ENCODE measurements at regions not wholly inside any gene's neighbourhood (a gene's known extent, or its start where the extent isn't known, plus 50 kb on each side); places are given as distances from the start of the nearest gene placed in this dataset.
A peak's percentile ranks its signal among the peaks of the same experiment; 100 is the strongest.

DNA sequence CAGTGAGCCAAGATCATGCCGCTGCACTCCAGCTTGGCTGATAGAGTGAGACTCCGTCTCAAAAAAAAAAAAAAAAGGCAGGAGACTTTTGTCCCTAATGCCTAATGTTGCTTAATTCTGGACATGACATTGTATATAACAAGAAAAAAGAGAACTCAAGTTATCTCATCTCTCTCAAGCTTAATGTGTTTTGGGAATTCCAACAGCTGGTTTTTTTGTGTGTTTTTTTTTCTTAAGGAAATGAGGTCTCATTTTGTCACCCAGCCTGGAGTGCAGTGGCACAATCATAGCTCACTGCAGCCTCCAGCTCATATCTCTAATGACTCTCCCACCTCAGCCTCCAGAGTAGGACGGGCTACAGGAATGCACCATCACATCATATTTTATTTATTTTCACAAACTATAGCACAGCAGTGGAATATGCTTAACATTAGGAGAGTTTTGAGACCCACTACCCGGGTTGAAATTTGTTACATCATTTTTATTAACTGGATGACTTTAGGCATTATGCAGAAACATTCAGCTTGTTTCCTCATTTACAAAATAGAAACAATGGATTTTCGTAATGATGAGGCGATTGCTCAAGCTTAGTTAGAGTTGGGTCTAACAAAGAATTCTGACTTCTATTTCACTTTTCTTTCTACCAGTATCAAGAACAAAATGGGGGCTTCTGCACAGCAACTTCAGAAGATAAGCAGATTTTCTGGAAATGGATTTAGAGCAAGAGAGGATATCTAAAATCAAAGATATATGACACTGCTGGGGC, 104.1 kb upstream of the BTN3A2 start:
- DNase-seq, result no peak
- TF ChIP-seq, protein P1, sequence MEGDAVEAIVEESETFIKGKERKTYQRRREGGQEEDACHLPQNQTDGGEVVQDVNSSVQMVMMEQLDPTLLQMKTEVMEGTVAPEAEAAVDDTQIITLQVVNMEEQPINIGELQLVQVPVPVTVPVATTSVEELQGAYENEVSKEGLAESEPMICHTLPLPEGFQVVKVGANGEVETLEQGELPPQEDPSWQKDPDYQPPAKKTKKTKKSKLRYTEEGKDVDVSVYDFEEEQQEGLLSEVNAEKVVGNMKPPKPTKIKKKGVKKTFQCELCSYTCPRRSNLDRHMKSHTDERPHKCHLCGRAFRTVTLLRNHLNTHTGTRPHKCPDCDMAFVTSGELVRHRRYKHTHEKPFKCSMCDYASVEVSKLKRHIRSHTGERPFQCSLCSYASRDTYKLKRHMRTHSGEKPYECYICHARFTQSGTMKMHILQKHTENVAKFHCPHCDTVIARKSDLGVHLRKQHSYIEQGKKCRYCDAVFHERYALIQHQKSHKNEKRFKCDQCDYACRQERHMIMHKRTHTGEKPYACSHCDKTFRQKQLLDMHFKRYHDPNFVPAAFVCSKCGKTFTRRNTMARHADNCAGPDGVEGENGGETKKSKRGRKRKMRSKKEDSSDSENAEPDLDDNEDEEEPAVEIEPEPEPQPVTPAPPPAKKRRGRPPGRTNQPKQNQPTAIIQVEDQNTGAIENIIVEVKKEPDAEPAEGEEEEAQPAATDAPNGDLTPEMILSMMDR (IDR thresholded peaks at IDR 0.05), result no peak
- no peak for TF ChIP-seq POLR2A (IDR thresholded peaks at IDR 0.05)
- no peaks in the 10 kb centered on the region for H3K9me3 ChIP-seq

DNA sequence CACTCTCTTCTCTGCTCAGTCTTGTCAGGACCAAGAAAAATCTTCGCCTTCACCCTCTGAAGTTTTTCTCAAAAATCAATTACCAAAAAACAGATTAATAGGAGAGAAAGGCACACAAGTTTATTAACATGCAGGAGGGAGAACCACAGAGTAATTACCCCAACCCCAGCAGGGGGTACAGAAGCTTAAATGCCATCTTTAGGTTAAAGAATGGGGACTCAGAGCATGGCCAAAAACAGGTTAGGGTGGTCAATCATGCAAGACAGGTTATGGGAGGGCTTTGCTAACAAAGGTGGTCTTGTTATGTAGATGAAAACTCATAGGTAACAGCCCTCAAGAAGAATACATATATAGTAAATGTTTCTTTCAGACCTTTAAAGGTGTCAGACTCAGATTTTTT, 100.5 kb upstream of the BTN3A2 start:
- no peak for DNase-seq
- no peak for TF ChIP-seq POLR2A (IDR thresholded peaks at IDR 0.05)
- TF ChIP-seq, protein P1 (IDR thresholded peaks at IDR 0.05), result no peak
- Histone ChIP-seq H3K36me3 (no peaks in the 10 kb centered on the region), H3K27me3 (no peaks in the 10 kb centered on the region), H3K4me1 (peaks cover 0 to 13% (median 0%) of the 10 kb centered on the region in 4 donors), H3K4me3 (no peak overlapping the region), H3K27ac (no peak overlapping the region), H3K9me3 (no peaks in the 10 kb centered on the region)

More for the DNA sequence above, 104.1 kb upstream of the BTN3A2 start:
- Histone ChIP-seq H3K27ac (peak overlapping the region in 3 of 4 donors; percentile 30 to 84 (median 67)), H3K4me3 (peak overlapping the region in 1 of 4 donors; percentile 46), H3K36me3 (no peaks in the 10 kb centered on the region), H3K27me3 (no peaks in the 10 kb centered on the region), H3K4me1 (peaks cover 0 to 13% (median 0%) of the 10 kb centered on the region in 4 donors)

DNA sequence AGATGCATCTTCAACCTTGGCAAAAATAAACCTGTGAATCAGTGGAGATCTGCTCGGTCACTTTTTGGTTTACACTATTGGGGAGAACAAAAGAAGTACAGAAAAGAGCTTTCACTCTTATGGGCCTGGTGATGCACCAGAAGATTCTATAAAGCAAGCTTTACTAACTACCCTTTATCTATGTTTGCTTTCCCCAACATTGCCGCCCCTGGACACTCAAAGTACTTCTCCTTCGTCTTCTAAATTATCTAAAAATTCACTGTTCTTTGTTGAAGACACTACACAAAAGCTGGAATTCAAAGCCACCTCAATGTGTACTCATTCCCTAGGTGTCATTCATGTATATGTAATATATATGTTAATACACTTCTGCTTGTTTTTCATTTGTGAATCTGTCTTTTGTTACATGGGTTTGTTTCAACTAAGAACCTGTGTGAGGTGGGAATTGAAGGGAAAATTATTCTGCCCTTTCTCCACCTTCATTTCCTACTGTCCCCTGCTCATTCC, 97.9 kb upstream of the BTN3A2 start:
- Histone ChIP-seq H3K4me3 (no peak overlapping the region), H3K4me1 (peaks cover 0 to 20% (median 0%) of the 10 kb centered on the region in 4 donors), H3K27ac (no peak overlapping the region), H3K36me3 (no peaks in the 10 kb centered on the region), H3K27me3 (no peaks in the 10 kb centered on the region), H3K9me3 (no peaks in the 10 kb centered on the region)
- TF ChIP-seq POLR2A (IDR thresholded peaks at IDR 0.05), result no peak
- TF ChIP-seq, protein P1 (IDR thresholded peaks at IDR 0.05), result no peak
- no peak for DNase-seq

DNA sequence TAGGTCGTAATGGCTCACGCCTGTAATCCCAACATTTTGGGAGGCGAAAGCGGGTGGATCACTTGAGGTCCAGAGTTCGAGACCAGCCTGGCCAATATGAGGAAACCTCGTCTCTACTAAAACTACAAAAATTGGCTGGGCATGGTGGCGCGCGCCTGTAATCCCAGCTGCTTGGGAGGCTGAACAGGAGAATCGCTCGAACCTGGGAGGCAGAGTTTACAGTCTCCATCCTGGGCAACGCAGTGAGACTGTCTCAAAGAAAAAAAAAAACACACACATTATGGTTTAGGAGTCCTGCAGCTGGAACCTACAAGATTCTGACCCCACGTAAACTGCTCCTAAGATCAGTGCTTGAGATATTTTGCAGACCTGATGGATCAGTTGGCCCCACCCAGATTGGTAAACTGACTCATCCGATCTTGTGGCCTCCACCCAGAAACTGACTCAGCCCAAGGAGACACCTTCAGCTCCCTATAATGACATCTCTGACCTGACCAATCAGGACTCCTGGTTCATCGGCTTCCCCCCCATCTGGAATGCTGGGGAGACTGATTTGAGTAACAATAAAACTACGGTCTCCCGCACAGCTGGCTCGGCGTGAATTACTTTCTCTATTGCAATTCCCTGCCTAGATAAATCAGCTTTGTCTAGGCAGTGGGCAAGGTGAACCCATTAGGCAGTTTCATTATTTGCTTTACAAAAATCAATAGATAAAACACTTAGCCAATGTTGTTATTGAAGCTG, 96.2 kb upstream of the BTN3A2 start:
- Histone ChIP-seq H3K27me3 (no peaks in the 10 kb centered on the region), H3K27ac (peak overlapping the region in 1 of 4 donors; percentile 36), H3K9me3 (no peaks in the 10 kb centered on the region), H3K4me3 (no peak overlapping the region), H3K4me1 (peaks cover 0 to 22% (median 0%) of the 10 kb centered on the region in 4 donors), H3K36me3 (no peaks in the 10 kb centered on the region)
- DNase-seq, result peak in 2 of 3 donors; percentile 59 to 82
- TF ChIP-seq, protein P1 (IDR thresholded peaks at IDR 0.05), result no peak
- no peak for TF ChIP-seq POLR2A (IDR thresholded peaks at IDR 0.05)

GRCh38 chr6:26269531-26270485, 95.2 kb upstream of the BTN3A2 start:
- DNase-seq, result no peak
- Histone ChIP-seq H3K27ac (peak overlapping the region in 1 of 4 donors; percentile 95), H3K9me3 (no peaks in the 10 kb centered on the region), H3K4me3 (peak overlapping the region in 1 of 4 donors; percentile 52), H3K4me1 (peaks cover 0 to 22% (median 0%) of the 10 kb centered on the region in 4 donors), H3K27me3 (no peaks in the 10 kb centered on the region), H3K36me3 (no peaks in the 10 kb centered on the region)
- TF ChIP-seq, protein P1 (IDR thresholded peaks at IDR 0.05), result no peak
- TF ChIP-seq POLR2A (IDR thresholded peaks at IDR 0.05), result no peak
